ENCODE measurements at regions not wholly inside any gene's neighbourhood (a gene's known extent, or its start where the extent isn't known, plus 50 kb on each side); places are given as distances from the start of the nearest gene placed in this dataset.

- no peak for DNase-seq (ENCODE audit: insufficient read length, low spot score, missing footprints)
- no peak for TF ChIP-seq CTCF (IDR thresholded peaks at IDR 0.05; ENCODE audit: extremely low read depth, low read depth, low read length)
- H3K36me3 ChIP-seq (ENCODE audit: insufficient read depth, low read length) = no peaks in the 10 kb centered on the region
- H4K20me1 ChIP-seq (ENCODE audit: insufficient read depth, low read length) = no peaks in the 10 kb centered on the region
- no peaks in the 10 kb centered on the region for H3K9me3 ChIP-seq (ENCODE audit: low read depth, low read length)
- H3K79me2 ChIP-seq (ENCODE audit: insufficient read depth, low read length) = no peaks in the 10 kb centered on the region
- H3K4me3 ChIP-seq (ENCODE audit: insufficient read depth, low read length) = no peak overlapping the region
- no peak overlapping the region for H3K27ac ChIP-seq (ENCODE audit: low read depth, low read length)
- peaks cover 5% of the 10 kb centered on the region for H3K27me3 ChIP-seq (ENCODE audit: insufficient read depth, low read length)
- H2AFZ ChIP-seq (ENCODE audit: low read length) = no peak overlapping the region
- no peaks in the 10 kb centered on the region for H3K4me1 ChIP-seq (ENCODE audit: insufficient read depth, low read length)
- H3K4me2 ChIP-seq (ENCODE audit: insufficient read depth, low read length) = no peak overlapping the region
These were observed 295.1 kb upstream of the CDYL start for GRCh38 chr6:4480788-4481735.

- peaks cover 3% of the 10 kb centered on the region for H3K27me3 ChIP-seq (ENCODE audit: insufficient read depth, low read length)
- no peaks in the 10 kb centered on the region for H3K36me3 ChIP-seq (ENCODE audit: insufficient read depth, low read length)
- no peak for DNase-seq (ENCODE audit: insufficient read length, low spot score, missing footprints)
- H3K27ac ChIP-seq (ENCODE audit: low read depth, low read length) = no peak overlapping the region
- no peak overlapping the region for H3K4me2 ChIP-seq (ENCODE audit: insufficient read depth, low read length)
- no peaks in the 10 kb centered on the region for H4K20me1 ChIP-seq (ENCODE audit: insufficient read depth, low read length)
- no peak for TF ChIP-seq CTCF (IDR thresholded peaks at IDR 0.05; ENCODE audit: extremely low read depth, low read depth, low read length)
- H3K9me3 ChIP-seq (ENCODE audit: low read depth, low read length) = no peaks in the 10 kb centered on the region
- H3K79me2 ChIP-seq (ENCODE audit: insufficient read depth, low read length) = no peaks in the 10 kb centered on the region
- H3K4me1 ChIP-seq (ENCODE audit: insufficient read depth, low read length) = no peaks in the 10 kb centered on the region
- H3K4me3 ChIP-seq (ENCODE audit: insufficient read depth, low read length) = no peak overlapping the region
- no peak overlapping the region for H2AFZ ChIP-seq (ENCODE audit: low read length)
These were observed 298.1 kb upstream of the CDYL start for GRCh38 chr6:4478098-4478497.

- H3K79me2 ChIP-seq (ENCODE audit: insufficient read depth, low read length) = no peaks in the 10 kb centered on the region
- H3K27me3 ChIP-seq (ENCODE audit: insufficient read depth, low read length) = peaks cover 3% of the 10 kb centered on the region
- DNase-seq (ENCODE audit: insufficient read length, low spot score, missing footprints) = no peak
- no peaks in the 10 kb centered on the region for H3K4me1 ChIP-seq (ENCODE audit: insufficient read depth, low read length)
- TF ChIP-seq CTCF (IDR thresholded peaks at IDR 0.05; ENCODE audit: extremely low read depth, low read depth, low read length) = no peak
- no peak overlapping the region for H2AFZ ChIP-seq (ENCODE audit: low read length)
- H3K4me2 ChIP-seq (ENCODE audit: insufficient read depth, low read length) = no peak overlapping the region
- H3K27ac ChIP-seq (ENCODE audit: low read depth, low read length) = no peak overlapping the region
- H4K20me1 ChIP-seq (ENCODE audit: insufficient read depth, low read length) = no peaks in the 10 kb centered on the region
- peaks cover 3% of the 10 kb centered on the region for H3K9me3 ChIP-seq (ENCODE audit: low read depth, low read length)
- no peaks in the 10 kb centered on the region for H3K36me3 ChIP-seq (ENCODE audit: insufficient read depth, low read length)
- no peak overlapping the region for H3K4me3 ChIP-seq (ENCODE audit: insufficient read depth, low read length)
These were observed 301.4 kb upstream of the CDYL start for GRCh38 chr6:4474810-4475209.

- no peaks in the 10 kb centered on the region for H4K20me1 ChIP-seq (ENCODE audit: insufficient read depth, low read length)
- no peak overlapping the region for H2AFZ ChIP-seq (ENCODE audit: low read length)
- no peaks in the 10 kb centered on the region for H3K36me3 ChIP-seq (ENCODE audit: insufficient read depth, low read length)
- DNase-seq (ENCODE audit: insufficient read length, low spot score, missing footprints) = no peak
- H3K4me1 ChIP-seq (ENCODE audit: insufficient read depth, low read length) = no peaks in the 10 kb centered on the region
- no peak overlapping the region for H3K27ac ChIP-seq (ENCODE audit: low read depth, low read length)
- H3K27me3 ChIP-seq (ENCODE audit: insufficient read depth, low read length) = peaks cover 3% of the 10 kb centered on the region
- H3K4me3 ChIP-seq (ENCODE audit: insufficient read depth, low read length) = no peak overlapping the region
- no peak overlapping the region for H3K4me2 ChIP-seq (ENCODE audit: insufficient read depth, low read length)
- TF ChIP-seq CTCF (IDR thresholded peaks at IDR 0.05; ENCODE audit: extremely low read depth, low read depth, low read length) = no peak
- peaks cover 3% of the 10 kb centered on the region for H3K9me3 ChIP-seq (ENCODE audit: low read depth, low read length)
- H3K79me2 ChIP-seq (ENCODE audit: insufficient read depth, low read length) = no peaks in the 10 kb centered on the region
These were observed 303.1 kb upstream of the CDYL start for GRCh38 chr6:4472969-4473642.
